Prostate gland (tissue), 2 donors: ENCODE measurements at regions not wholly inside any gene's neighbourhood (a gene's known extent, or its start where the extent isn't known, plus 50 kb on each side); places are given as distances from the start of the nearest gene placed in this dataset.

ENCODE experiments used
- DNase-seq: peaks from one replicate; pipeline ENCODE4 v3.0.0-alpha.2; 2019; ENCODE audit warnings: low spot score
- H3K27ac ChIP-seq, 2 donors: fragments of 200-600 bp; sonication (generic); 2 replicates each; pipeline ENCODE4 v1.5.1; 2017 to 2019
- H3K27me3 ChIP-seq: fragments of 200-600 bp; sonication (generic); replicated peaks from 2 replicates; pipeline ENCODE4 v1.5.1; 2019; ENCODE audit not compliant: insufficient read depth
- H3K36me3 ChIP-seq, 2 donors: fragments of 200-600 bp; sonication (generic); 1 replicate in 1 of 2; 2 replicates in 1 of 2; pipeline versions ENCODE4 v1.5.1 to v1.8.1; 2017 to 2019
- H3K4me1 ChIP-seq: fragments of 200-600 bp; sonication (generic); replicated peaks from 2 replicates; pipeline ENCODE4 v1.5.1; 2019
- H3K4me3 ChIP-seq, 2 donors: fragments of 200-600 bp; sonication (generic); 2 replicates each; pipeline ENCODE4 v1.5.1; 2017 to 2019
- H3K9me3 ChIP-seq: fragments of 200-600 bp; sonication (generic); 2 replicates; pipeline ENCODE4 v1.5.1; 2017
- POLR2A ChIP-seq: fragments of 450-650 bp; IDR thresholded peaks from one replicate; pipeline ENCODE4 v1.6.1; 2016; ENCODE audit warnings: antibody characterized with exemption, mild to moderate bottlenecking
- POLR2AphosphoS5 ChIP-seq: sonication (generic); formaldehyde crosslinking; IDR thresholded peaks from one replicate; pipeline ENCODE4 v1.6.1; 2017; ENCODE audit warnings: antibody characterized with exemption
- WGBS: methylation state at CpG from one replicate; pipeline ENCODE4 v1.1.5; 2018; 5-methylcytosine and 5-hydroxymethylcytosine counted together
- intact Hi-C: fragments of 100-400 bp; cut with DNase I; formaldehyde crosslinking; loops from one replicate; pipeline ENCODE4 v1.14.2; 2022
- TF ChIP-seq, protein P1 (sequence below), 4 experiments: fragments of 200-600 bp in 2 of 4; fragments of 450-650 bp in 2 of 4; sonication (generic) in 2 of 4; IDR thresholded peaks; 1 replicate in 3 of 4; 2 replicates in 1 of 4; pipeline ENCODE4 v1.5.1; 2016 to 2019; ENCODE audit warnings: antibody characterized with exemption in 4 of 4, mild to moderate bottlenecking in 2 of 4, moderate library complexity in 2 of 4

DNA sequence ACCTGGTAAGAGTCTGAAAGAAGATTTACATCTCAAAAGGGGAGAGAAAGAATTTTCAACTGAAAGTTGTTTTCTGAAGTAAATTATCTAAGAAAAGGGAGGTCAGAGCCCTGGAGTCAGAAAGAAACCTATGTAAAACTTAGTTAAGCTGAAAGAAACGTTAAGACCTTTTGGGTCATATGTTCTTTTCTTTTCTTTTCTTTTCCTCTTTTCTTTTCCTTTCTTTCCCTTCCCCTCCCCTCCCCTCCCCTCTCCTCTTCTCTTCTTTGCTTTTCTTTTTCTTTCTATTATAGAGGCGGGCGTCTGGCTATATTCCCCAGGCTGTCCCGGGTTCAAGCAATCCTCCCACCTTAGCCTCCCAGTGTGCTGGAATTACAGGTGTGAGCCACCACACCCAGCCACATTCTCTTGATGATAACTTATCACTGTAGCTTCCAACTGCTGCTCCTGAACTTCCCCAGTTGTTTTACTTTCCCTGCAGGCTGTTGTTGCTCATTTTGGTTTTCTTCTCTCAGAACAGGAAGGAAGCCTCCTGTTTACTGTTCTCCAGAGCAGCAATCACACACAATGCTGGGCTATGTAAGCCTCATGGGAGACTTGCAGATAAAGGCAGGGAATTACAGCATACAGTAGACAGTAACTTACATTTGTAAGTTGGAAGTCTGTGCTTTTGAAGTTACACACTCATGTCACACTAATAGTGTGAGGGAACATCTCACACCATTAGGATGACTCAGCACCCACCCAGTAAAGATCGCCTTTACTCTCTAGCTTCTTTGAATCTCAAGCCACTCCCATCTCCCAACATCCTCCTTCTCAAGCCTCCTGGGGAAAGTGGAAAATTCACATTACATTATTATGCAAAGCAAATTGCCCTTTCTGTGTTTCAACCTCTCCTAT lies 2216.6 kb upstream of the WWC1 start:
- TF ChIP-seq, protein P1, sequence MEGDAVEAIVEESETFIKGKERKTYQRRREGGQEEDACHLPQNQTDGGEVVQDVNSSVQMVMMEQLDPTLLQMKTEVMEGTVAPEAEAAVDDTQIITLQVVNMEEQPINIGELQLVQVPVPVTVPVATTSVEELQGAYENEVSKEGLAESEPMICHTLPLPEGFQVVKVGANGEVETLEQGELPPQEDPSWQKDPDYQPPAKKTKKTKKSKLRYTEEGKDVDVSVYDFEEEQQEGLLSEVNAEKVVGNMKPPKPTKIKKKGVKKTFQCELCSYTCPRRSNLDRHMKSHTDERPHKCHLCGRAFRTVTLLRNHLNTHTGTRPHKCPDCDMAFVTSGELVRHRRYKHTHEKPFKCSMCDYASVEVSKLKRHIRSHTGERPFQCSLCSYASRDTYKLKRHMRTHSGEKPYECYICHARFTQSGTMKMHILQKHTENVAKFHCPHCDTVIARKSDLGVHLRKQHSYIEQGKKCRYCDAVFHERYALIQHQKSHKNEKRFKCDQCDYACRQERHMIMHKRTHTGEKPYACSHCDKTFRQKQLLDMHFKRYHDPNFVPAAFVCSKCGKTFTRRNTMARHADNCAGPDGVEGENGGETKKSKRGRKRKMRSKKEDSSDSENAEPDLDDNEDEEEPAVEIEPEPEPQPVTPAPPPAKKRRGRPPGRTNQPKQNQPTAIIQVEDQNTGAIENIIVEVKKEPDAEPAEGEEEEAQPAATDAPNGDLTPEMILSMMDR (IDR thresholded peaks at IDR 0.05): no peak
- TF ChIP-seq POLR2A (no peak), POLR2AphosphoS5 (no peak)
- Histone ChIP-seq H3K4me1 (no peaks in the 10 kb centered on the region), H3K9me3 (no peaks in the 10 kb centered on the region), H3K4me3 (no peak overlapping the region), H3K27ac (no peak overlapping the region), H3K36me3 (no peaks in the 10 kb centered on the region), H3K27me3 (no peaks in the 10 kb centered on the region)
- no peak for DNase-seq
- 54% methylated on average over 5 of the region's 5 CpGs for WGBS
- intact Hi-C loops: no loop called here

DNA sequence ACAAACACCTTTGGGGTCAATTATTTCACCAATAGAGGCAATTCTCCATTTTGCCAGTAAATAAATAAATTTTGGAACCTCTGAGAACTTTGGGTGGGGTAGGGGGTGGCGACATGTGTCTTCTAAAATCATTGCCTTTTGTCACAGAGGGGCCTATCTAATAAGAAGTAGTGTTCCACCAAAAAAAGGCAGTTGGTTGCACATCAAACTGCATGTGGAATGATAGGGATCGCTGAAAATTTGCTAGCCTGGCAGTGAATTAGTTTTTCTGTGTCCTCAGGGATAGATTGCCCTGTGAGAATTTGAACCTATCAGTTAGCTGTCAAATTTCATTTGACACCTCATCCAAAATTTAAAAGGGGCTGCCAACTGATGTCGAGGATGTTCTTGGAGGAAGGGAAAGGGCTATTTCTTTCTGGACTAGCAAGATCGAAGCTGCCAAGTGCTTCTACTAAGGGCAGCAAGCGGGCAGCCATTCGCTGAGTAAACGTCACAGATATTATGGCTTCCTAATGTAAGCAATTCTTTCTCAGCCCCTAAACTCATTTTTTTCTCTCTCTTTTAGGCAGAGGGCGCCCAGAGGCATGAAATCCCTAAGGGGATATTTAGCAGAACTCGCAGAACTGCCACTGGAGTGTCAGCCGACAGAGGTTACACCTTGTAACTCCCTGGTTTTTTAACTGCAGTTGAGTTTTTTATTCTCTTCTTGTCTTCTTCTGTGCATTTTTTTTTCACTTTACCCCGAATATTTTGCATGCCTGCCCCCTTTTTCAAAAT lies 2208.1 kb upstream of the WWC1 start:
- TF ChIP-seq POLR2A (no peak), POLR2AphosphoS5 (no peak)
- TF ChIP-seq, protein P1 (IDR thresholded peaks at IDR 0.05): no peak
- WGBS: 59% methylated on average over 11 of the region's 11 CpGs
- H3K9me3 ChIP-seq: no peaks in the 10 kb centered on the region
- no peaks in the 10 kb centered on the region for H3K27me3 ChIP-seq
- no peak overlapping the region for H3K4me3 ChIP-seq
- no peaks in the 10 kb centered on the region for H3K4me1 ChIP-seq
- no peak for DNase-seq
- no peaks in the 10 kb centered on the region for H3K36me3 ChIP-seq
- H3K27ac ChIP-seq: no peak overlapping the region
- intact Hi-C loops: no loop called here

DNA sequence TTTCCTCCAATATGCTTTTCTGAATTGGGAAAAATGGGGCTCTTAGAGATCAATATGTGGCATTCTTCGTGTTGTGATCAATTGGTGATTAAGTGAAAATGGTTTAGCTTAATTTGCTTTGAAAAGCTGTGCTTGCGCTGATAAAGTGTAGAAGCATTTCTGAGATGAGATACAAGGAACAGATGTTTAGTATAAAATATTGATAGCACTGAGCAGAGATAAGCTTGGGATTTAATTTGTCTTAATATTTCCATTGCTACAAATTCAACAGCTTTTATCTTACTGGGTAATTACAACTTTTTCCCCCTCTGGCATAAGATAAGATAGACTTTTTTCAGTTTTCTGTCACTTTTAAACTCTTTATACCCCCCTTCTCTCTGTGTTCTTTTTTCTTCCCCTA lies 2204.9 kb upstream of the WWC1 start:
- no peak overlapping the region for H3K27ac ChIP-seq
- TF ChIP-seq, protein P1 (IDR thresholded peaks at IDR 0.05): no peak
- no peak for TF ChIP-seq POLR2A
- no peak for TF ChIP-seq POLR2AphosphoS5
- H3K4me3 ChIP-seq: no peak overlapping the region
- intact Hi-C loops: no loop called here
- no peaks in the 10 kb centered on the region for H3K4me1 ChIP-seq
- no peaks in the 10 kb centered on the region for H3K27me3 ChIP-seq
- WGBS: 87% methylated on average over 2 of the region's 2 CpGs
- no peaks in the 10 kb centered on the region for H3K9me3 ChIP-seq
- no peaks in the 10 kb centered on the region for H3K36me3 ChIP-seq
- DNase-seq: no peak

DNA sequence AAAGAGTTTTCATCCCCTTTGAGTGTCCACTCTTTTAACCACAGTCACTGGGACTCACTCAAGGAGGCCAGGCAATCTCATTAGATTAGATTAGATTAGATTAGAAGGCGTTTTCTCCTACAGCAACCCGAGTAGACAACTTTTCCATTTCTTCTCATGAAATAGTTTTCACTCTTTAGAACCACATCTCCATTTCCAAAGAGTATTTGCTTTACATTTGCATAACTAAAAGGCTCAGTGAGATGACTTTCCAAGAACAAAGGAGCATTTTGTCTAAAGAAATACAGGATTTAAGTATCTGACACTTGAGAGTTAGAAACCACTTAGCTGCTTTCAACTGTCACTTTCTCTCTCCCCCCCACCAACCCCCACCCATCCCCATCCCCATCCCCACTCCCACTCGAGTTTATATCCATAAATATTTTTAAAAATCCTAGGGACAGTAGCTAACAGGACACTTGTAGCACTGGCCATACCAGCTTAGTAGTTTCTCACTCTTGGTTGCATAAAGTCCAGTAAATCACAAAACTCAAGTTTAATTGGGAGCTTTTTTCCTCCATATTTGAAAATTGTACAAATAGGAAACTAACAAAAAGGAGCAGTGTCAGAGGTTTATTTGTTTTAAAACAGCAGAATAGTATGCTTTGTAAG lies 2202.9 kb upstream of the WWC1 start:
- Histone ChIP-seq H3K4me3 (no peak overlapping the region), H3K27me3 (no peaks in the 10 kb centered on the region), H3K27ac (no peak overlapping the region), H3K9me3 (no peaks in the 10 kb centered on the region), H3K4me1 (no peaks in the 10 kb centered on the region), H3K36me3 (no peaks in the 10 kb centered on the region)
- TF ChIP-seq POLR2AphosphoS5: no peak
- TF ChIP-seq POLR2A: no peak
- TF ChIP-seq, protein P1 (IDR thresholded peaks at IDR 0.05): no peak
- no peak for DNase-seq
- WGBS: 35% methylated on average over 3 of the region's 3 CpGs
- intact Hi-C loops: no loop called here
